ENCODE measurements at regions not wholly inside any gene's neighbourhood (a gene's known extent, or its start where the extent isn't known, plus 50 kb on each side); places are given as distances from the start of the nearest gene placed in this dataset.

DNA sequence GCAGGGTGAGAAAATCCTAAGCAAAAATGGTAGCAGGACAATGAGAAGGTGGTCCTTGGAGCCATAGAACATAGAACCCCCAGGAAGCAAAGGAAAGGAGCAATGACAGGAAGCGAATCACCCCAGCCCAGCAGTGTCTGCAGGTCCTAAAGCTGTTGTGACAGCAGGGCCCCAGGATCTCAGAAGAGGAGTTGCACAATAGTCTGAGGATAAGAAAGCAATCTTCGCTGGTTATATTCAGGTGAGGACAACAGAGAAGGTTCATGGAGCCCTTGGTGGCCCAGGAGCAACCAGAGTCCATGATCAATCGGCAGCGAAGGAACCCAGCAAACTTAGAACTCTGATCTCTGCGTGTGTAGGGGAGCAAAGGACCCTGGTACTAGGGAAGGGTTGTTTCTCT, 234.8 kb upstream of the IRX2 start:
- Mint-ChIP-seq H3K27ac (no peak overlapping the region), H3K9me3 (peaks cover 6% of the 10 kb centered on the region), H3K27me3 (no peaks in the 10 kb centered on the region), H3K4me3 (no peak overlapping the region), H3K36me3 (ENCODE audit: low read depth) (no peaks in the 10 kb centered on the region), H3K4me1 (no peaks in the 10 kb centered on the region)
- CTCF ChIA-PET: no interaction called here
- DNase-seq: no peak
- POLR2A ChIA-PET: no interaction called here

DNA sequence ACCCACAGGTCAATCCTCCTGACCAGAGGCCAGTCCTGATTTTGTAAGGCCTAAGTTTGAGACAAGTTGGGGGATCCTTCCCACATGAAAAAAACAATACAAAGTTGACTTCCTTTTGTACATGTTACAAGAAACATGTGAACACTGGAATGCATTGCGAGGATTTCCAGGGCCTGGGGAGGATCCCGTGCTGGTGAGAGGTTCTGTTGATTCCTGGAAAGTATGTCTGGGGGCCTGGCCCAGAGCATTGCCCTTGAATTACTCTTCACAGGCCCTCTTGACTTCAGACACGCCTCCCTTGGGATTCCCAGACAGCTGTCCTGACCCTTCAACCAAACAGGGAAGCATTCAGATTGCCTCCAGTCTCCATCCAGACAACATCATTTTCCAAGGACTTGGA, 234.2 kb upstream of the IRX2 start:
- H3K27me3 Mint-ChIP-seq: no peaks in the 10 kb centered on the region
- DNase-seq: no peak
- no peaks in the 10 kb centered on the region for H3K36me3 Mint-ChIP-seq (ENCODE audit: low read depth)
- ChIA-PET CTCF (no interaction called here), POLR2A (no interaction called here)
- no peaks in the 10 kb centered on the region for H3K4me1 Mint-ChIP-seq
- H3K9me3 Mint-ChIP-seq: peaks cover 6% of the 10 kb centered on the region
- H3K27ac Mint-ChIP-seq: no peak overlapping the region
- H3K4me3 Mint-ChIP-seq: no peak overlapping the region

DNA sequence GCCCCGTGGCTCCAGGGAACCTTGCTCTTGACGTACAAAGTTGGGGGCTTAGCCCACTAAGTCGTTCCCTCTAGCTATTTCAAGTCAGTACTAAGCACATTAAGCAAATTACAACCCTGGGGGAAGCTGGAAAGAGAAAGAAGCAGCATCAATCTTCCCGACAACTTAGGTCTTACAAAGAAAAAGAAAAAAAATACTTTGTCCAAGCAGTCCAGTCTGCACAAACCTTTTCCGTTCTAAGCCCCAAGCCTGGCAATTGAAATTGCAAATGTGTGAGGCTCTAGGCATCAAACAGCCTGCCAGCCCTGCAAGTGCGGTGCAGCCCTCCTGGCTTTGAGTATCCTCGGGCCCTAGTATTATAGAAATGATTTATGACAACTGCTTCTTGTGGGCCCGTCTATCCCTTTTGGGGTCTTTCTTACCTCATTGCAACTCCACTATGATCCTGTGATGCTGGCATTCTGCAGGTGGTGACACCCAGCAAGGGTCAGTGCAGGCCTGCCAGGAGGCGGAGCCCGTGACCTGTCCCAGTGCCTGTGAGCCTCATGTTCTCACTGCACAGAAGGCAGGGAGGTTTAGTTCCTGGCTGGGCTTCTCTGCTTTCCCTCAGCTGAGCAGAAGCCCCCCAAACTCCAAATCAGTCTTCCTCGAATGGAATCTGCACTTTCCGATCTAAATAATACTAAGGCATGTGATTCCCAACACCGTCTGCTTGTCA, 232.3 kb upstream of the IRX2 start:
- POLR2A ChIA-PET: no interaction called here
- Mint-ChIP-seq H3K36me3 (ENCODE audit: low read depth) (no peaks in the 10 kb centered on the region), H3K4me1 (no peaks in the 10 kb centered on the region), H3K9me3 (peaks cover 4% of the 10 kb centered on the region), H3K4me3 (no peak overlapping the region), H3K27ac (no peak overlapping the region), H3K27me3 (no peaks in the 10 kb centered on the region)
- CTCF ChIA-PET: no interaction called here
- no peak for DNase-seq

DNA sequence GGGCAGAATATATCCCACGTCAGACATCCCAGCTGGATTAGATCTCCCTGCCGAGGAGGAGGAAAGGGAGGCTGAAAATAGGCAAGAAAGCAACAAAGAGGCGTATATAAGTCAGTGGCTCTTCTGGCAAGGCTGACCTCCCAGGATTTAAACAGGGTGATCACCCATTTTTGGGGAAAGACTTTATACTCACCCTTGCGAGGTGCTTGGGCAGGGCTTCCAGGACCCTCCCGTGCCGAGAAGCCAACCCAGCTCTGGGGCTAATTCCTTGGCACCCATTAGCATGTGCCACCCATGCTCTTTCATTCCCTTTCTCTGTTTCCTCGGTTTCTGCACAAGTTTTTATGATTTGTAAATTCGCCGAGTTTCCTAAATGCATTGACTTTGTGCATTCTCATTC, 230.2 kb upstream of the IRX2 start:
- ChIA-PET CTCF (no interaction called here), POLR2A (no interaction called here)
- no peaks in the 10 kb centered on the region for H3K4me1 Mint-ChIP-seq
- no peaks in the 10 kb centered on the region for H3K36me3 Mint-ChIP-seq (ENCODE audit: low read depth)
- no peak overlapping the region for H3K27ac Mint-ChIP-seq
- no peak for DNase-seq
- no peaks in the 10 kb centered on the region for H3K27me3 Mint-ChIP-seq
- no peak overlapping the region for H3K4me3 Mint-ChIP-seq
- H3K9me3 Mint-ChIP-seq: peaks cover 4% of the 10 kb centered on the region

DNA sequence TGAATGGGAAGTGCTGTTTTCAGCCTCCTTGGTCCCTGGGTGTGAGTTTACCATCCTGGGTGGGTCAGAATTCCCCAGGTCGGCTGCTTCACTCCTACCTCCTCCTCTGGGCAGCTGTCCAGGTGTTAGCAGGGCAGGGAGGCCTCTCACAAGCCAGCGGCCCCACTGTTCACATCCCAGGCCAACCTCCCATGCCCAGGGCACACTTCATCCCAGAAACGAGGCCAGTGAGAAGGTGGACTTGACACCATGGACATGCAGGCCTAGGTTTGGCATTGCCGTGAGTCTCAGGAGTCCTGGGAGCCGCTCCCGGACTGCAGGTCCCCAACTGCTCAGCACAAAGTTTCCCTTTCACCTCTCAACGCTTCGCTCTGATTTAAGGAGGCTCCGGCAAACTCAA, 229.6 kb upstream of the IRX2 start:
- ChIA-PET POLR2A (no interaction called here), CTCF (no interaction called here)
- no peaks in the 10 kb centered on the region for H3K36me3 Mint-ChIP-seq (ENCODE audit: low read depth)
- no peak overlapping the region for H3K4me3 Mint-ChIP-seq
- H3K9me3 Mint-ChIP-seq: peaks cover 4% of the 10 kb centered on the region
- no peak for DNase-seq
- no peak overlapping the region for H3K27ac Mint-ChIP-seq
- H3K27me3 Mint-ChIP-seq: no peaks in the 10 kb centered on the region
- no peaks in the 10 kb centered on the region for H3K4me1 Mint-ChIP-seq

DNA sequence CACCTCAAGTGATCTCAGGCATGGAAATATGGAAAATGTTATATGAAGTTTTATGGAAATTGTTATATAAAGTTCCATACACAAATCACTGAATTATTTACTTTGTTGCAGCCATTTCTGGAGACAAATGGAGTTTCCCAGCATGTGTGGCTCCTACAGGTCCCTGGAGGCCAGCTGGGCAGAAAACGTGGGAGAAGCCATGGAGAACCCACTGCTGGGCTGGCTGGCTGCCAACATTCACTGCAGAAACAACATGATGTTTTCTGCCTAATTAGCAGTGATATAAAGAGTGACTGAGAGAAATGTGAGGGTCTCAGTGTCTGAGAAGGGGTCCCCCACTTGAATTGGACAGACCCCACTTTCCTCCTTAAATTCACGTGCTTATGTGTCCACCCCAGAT, 208.8 kb upstream of the IRX2 start:
- CTCF ChIA-PET: no interaction called here
- H3K4me1 Mint-ChIP-seq: no peaks in the 10 kb centered on the region
- H3K4me3 Mint-ChIP-seq: no peak overlapping the region
- no peak overlapping the region for H3K27ac Mint-ChIP-seq
- POLR2A ChIA-PET: no interaction called here
- no peak for DNase-seq
- H3K36me3 Mint-ChIP-seq (ENCODE audit: low read depth): no peaks in the 10 kb centered on the region
- H3K9me3 Mint-ChIP-seq: peaks cover 15% of the 10 kb centered on the region
- no peaks in the 10 kb centered on the region for H3K27me3 Mint-ChIP-seq

DNA sequence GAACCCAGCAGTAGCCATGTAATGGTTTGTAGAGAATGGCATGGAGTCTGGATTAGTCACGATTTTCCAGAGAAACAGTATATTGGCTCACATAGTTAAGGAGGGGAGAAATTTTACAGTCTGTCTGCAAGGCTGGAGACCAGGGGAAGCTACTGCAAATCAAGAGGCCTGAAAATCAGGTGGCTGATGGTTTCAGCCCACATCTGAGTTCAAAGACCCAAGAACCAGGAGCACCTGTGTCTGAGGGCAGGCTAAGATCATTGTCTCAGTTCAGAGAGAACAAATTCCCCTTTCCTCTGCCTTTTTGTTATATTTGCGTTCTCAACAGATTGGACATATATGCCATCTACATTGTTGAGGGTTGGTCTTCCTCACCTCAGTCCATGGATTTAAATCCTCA, 207.5 kb upstream of the IRX2 start:
- H3K4me3 Mint-ChIP-seq: no peak overlapping the region
- H3K4me1 Mint-ChIP-seq: no peaks in the 10 kb centered on the region
- H3K36me3 Mint-ChIP-seq (ENCODE audit: low read depth): no peaks in the 10 kb centered on the region
- CTCF ChIA-PET: no interaction called here
- POLR2A ChIA-PET: no interaction called here
- DNase-seq: no peak
- H3K27ac Mint-ChIP-seq: no peak overlapping the region
- peaks cover 17% of the 10 kb centered on the region for H3K9me3 Mint-ChIP-seq
- no peaks in the 10 kb centered on the region for H3K27me3 Mint-ChIP-seq

DNA sequence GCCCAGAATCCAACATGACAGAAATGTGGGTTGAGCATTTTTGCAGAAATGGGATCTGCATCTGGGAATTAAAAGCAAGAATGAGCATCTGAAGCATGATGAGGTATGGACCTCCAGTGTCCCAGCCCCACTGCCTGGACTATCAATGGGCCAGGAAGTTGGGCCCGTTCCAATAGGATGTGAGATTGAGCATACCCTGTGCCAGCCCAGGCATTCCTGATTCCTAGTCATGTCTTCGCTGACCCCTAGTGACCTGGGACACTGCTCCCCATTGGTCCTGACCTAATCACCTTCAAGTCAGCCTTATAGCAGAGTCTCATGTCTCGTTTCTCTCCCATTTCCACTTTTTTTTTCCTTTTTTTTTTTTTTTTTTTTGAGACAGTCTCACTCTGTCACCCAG, 197.4 kb upstream of the IRX2 start:
- no peak overlapping the region for H3K4me3 Mint-ChIP-seq
- no peaks in the 10 kb centered on the region for H3K27me3 Mint-ChIP-seq
- H3K36me3 Mint-ChIP-seq (ENCODE audit: low read depth): no peaks in the 10 kb centered on the region
- ChIA-PET CTCF (no interaction called here), POLR2A (no interaction called here)
- DNase-seq: no peak
- peaks cover 5% of the 10 kb centered on the region for H3K9me3 Mint-ChIP-seq
- no peaks in the 10 kb centered on the region for H3K4me1 Mint-ChIP-seq
- H3K27ac Mint-ChIP-seq: no peak overlapping the region

DNA sequence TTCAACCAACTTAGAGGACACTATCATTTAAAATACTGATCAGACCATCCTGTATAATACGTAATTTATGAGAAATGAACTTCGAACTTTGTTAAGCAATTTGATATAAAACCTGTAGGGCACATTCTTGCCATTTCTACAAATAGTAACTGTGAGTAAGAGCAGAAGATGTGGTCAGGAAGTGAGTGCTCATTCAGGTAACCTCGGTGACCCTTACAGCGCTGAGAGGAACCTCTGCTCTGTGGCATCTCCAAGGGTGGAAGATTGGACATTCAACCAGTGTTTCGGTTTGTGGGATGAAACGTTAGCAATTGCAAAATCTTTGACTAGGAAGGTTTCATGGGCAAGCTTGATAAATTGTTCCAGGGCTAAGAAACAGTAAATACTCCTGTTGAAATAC, 194.8 kb upstream of the IRX2 start:
- peaks cover 15% of the 10 kb centered on the region for H3K9me3 Mint-ChIP-seq
- H3K4me1 Mint-ChIP-seq: no peaks in the 10 kb centered on the region
- no peak overlapping the region for H3K27ac Mint-ChIP-seq
- no peaks in the 10 kb centered on the region for H3K27me3 Mint-ChIP-seq
- no peak for DNase-seq
- no peaks in the 10 kb centered on the region for H3K36me3 Mint-ChIP-seq (ENCODE audit: low read depth)
- CTCF ChIA-PET: no interaction called here
- no peak overlapping the region for H3K4me3 Mint-ChIP-seq
- POLR2A ChIA-PET: no interaction called here

DNA sequence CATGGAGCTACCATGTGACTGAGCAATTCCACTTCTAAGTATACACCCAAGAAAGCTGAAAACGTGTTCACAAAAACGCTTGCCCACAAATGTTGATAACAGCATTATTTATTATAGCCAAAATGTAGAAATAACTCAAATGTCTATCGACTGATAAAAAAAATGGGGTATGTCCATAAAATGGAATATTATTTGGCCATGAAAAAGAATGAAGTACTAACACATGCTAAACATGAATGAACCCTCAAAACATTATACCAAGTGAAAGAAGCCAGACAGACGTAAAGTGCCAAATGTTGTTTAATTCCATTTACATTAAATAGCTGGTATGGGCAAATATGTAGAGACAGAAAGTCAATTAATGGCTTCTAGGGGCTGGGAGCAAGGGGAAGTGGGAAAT, 184.9 kb upstream of the IRX2 start:
- ChIA-PET CTCF (no interaction called here), POLR2A (no interaction called here)
- H3K4me3 Mint-ChIP-seq: no peak overlapping the region
- H3K36me3 Mint-ChIP-seq (ENCODE audit: low read depth): no peaks in the 10 kb centered on the region
- DNase-seq: no peak
- no peak overlapping the region for H3K27ac Mint-ChIP-seq
- no peaks in the 10 kb centered on the region for H3K27me3 Mint-ChIP-seq
- no peaks in the 10 kb centered on the region for H3K4me1 Mint-ChIP-seq
- H3K9me3 Mint-ChIP-seq: peaks cover 7% of the 10 kb centered on the region

DNA sequence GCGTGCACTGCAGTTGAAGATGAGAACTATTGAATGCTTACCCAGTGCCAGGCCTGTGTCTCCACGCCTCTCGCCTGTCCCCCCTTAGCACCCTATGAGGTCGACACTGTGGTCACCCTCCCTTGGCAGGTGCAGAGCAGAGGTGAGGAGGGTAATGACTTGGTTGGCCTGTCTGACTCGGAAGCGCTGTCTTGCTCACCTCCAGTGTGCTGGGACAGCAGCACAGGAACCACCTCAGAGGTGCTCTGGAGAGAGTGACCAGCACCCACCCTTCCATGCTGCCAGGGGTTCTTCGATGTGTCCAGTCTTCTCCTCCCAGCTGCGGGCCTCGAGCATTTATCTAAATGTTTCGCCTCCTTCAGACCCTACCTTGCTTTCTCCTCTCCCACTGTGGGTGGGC, 178.3 kb upstream of the IRX2 start:
- no peaks in the 10 kb centered on the region for H3K27me3 Mint-ChIP-seq
- CTCF ChIA-PET: no interaction called here
- peaks cover 2% of the 10 kb centered on the region for H3K9me3 Mint-ChIP-seq
- H3K4me1 Mint-ChIP-seq: no peaks in the 10 kb centered on the region
- no peak overlapping the region for H3K4me3 Mint-ChIP-seq
- H3K36me3 Mint-ChIP-seq (ENCODE audit: low read depth): no peaks in the 10 kb centered on the region
- POLR2A ChIA-PET: no interaction called here
- DNase-seq: no peak
- H3K27ac Mint-ChIP-seq: no peak overlapping the region

DNA sequence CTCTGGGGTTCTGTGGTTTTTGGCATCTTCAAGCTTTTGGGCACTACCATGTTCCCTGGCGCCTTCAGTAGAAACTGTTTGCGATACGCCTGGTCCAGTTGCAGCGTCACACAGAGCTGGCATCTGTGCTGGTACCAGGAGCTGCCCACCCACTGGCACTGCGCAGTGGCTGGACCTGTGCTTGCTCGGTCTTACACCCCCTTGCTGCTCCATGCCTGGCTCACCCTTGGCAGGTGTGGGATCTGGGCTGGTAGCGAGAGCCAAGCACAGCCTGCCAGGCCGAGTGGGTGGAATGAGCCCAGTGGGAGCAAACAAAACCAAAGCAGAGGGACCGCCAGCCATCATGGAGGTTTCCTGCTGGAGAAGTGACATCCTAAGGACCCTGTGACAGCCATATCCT, 170.2 kb upstream of the IRX2 start:
- CTCF ChIA-PET: no interaction called here
- H3K36me3 Mint-ChIP-seq (ENCODE audit: low read depth): no peaks in the 10 kb centered on the region
- DNase-seq: no peak
- H3K27ac Mint-ChIP-seq: no peak overlapping the region
- no peaks in the 10 kb centered on the region for H3K4me1 Mint-ChIP-seq
- POLR2A ChIA-PET: no interaction called here
- no peaks in the 10 kb centered on the region for H3K27me3 Mint-ChIP-seq
- peaks cover 18% of the 10 kb centered on the region for H3K9me3 Mint-ChIP-seq
- no peak overlapping the region for H3K4me3 Mint-ChIP-seq

DNA sequence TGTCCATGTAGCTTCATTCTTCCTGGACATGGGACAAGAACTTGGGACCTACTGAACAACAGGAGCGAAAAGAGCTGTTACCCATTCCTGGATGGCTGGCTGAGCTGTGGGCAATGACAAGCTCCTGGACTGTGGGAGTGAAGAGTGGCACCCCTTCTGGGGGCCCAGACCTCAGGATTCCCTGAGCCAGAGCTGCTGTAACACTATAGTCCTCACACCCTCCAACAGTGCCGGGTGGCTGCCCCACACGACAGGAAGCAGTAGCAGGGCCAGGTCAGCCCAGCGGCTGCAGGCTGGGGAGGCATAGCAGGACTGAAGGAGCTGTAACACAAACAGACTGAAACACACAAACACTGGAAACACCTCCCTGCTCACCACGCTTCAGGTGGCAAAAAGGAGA, 169.7 kb upstream of the IRX2 start:
- H3K4me3 Mint-ChIP-seq: no peak overlapping the region
- DNase-seq: no peak
- H3K9me3 Mint-ChIP-seq: peaks cover 18% of the 10 kb centered on the region
- no peaks in the 10 kb centered on the region for H3K4me1 Mint-ChIP-seq
- ChIA-PET CTCF (no interaction called here), POLR2A (no interaction called here)
- H3K36me3 Mint-ChIP-seq (ENCODE audit: low read depth): no peaks in the 10 kb centered on the region
- H3K27me3 Mint-ChIP-seq: no peaks in the 10 kb centered on the region
- H3K27ac Mint-ChIP-seq: no peak overlapping the region

DNA sequence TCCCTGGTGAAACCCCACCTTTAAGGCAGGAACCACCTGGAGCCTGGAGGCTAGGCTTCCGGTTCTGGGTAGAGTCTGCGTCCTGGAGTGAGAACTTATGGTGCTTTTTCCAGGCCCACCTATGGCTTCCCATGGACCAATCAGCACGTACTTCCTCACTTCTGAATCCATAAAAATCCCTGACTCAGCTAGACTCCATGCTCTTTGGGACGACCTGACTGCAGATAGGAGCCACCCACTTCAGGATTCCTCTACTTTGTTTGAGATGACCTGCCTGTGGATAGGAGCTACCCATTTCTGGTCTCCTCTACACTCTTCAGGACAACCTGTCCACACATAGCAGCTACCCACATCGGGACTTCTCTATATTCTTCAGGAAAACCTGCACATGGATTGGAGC, 168.8 kb upstream of the IRX2 start:
- H3K4me3 Mint-ChIP-seq: no peak overlapping the region
- H3K27me3 Mint-ChIP-seq: no peaks in the 10 kb centered on the region
- no peak for DNase-seq
- ChIA-PET CTCF (no interaction called here), POLR2A (no interaction called here)
- no peak overlapping the region for H3K27ac Mint-ChIP-seq
- H3K9me3 Mint-ChIP-seq: peaks cover 18% of the 10 kb centered on the region
- H3K4me1 Mint-ChIP-seq: no peaks in the 10 kb centered on the region
- H3K36me3 Mint-ChIP-seq (ENCODE audit: low read depth): no peaks in the 10 kb centered on the region
